ENCODE measurements at regions not wholly inside any gene's neighbourhood (a gene's known extent, or its start where the extent isn't known, plus 50 kb on each side); places are given as distances from the start of the nearest gene placed in this dataset.

DNA sequence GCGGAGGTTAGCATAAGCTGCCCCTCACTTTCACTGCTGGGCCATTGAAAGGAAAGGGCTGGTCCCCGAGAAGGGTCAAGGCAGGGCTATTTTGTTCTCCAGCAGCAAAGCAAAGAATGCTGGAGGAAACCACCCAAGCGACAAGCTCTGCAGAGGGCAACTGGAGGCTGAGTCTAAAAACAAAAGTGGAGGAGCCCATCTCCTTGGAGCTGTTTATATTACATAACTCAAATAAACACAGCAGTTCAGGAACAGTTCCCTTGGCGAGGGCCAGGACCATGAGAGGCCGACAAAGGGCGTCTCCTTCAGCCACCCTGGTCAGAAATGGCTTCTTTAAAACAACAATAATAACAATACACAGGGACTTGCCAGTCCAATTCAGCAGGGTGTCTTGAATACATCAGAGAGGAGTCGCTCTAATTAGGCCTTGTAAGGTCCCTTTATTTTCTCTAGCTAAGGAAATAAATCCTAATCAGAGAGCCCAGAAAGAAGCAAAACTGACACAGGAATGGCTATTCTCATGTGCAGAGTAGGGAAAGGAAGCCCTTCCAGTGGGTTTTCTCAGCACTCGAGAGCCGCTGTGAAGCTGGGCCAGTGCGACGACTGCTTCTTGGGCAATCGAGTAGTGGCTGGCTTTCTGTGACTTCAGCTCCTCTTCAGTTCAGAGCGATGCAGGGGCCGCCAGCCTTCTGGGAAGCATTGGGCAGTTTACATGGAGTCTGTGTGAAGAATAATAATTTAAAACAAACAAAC, 57.0 kb upstream of the TARBP1 start:
- DNase-seq, result no peak

DNA sequence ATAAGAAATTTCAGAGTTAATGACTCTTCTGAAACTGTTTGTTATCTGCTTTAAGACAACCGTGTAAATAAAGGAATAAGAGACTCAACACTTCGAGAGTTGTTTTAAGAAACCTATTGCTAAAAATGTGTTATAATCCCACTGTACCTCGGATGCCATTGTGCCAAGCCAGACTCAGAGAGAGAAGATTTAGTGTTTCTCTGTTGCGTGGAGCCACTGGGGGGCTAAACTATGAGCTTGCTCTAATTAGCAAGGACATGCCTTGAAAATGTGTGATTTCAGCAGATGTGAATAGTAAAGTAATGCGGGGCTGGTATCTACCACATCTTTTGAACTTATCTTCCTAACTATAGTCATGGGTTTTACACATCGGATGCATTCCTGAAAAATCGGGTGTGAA, 56.2 kb upstream of the TARBP1 start:
- DNase-seq, result no peak

DNA sequence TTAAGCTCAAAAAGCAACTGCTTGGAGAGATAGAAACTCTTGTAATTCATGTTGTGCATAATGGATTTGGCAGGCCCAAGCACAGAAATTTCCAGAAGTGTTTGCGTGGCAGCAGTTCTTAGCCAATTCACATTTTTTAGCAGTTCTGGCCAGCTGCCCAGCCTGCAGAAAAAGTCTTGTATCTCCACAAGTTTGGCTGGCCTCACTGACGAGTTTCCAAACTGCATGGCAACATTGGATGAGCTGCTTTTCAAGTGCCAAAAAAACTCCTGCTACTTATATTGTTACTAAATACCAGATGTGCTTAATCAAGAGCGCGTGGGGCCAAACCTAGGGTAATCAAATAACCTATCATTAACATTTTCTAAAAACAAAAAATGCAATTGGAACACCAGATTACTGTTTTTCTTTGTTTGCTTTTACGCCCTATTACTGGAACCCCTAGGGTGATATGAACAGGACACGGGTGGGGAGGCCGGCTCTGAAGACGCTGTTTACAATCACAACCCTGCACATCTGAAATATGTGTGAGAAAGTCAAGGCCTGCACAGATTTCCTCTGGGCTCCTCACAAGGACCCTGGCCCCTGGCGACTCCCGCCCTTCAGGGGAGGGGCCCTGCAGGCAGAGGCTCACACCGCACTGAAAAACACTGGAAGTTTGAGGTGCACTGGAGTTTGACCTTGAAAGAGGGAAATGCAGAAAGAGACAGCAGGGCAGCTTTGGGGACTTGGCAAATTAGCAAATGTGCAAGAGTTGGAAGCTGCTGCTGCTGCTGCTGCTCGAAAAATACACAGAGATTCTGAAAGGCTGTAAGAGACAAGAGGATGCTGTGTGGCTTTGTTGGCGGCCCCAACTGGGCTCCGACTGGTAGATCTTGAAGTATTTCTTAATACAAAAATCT, 55.2 kb upstream of the TARBP1 start:
- DNase-seq, result peak; percentile 35

DNA sequence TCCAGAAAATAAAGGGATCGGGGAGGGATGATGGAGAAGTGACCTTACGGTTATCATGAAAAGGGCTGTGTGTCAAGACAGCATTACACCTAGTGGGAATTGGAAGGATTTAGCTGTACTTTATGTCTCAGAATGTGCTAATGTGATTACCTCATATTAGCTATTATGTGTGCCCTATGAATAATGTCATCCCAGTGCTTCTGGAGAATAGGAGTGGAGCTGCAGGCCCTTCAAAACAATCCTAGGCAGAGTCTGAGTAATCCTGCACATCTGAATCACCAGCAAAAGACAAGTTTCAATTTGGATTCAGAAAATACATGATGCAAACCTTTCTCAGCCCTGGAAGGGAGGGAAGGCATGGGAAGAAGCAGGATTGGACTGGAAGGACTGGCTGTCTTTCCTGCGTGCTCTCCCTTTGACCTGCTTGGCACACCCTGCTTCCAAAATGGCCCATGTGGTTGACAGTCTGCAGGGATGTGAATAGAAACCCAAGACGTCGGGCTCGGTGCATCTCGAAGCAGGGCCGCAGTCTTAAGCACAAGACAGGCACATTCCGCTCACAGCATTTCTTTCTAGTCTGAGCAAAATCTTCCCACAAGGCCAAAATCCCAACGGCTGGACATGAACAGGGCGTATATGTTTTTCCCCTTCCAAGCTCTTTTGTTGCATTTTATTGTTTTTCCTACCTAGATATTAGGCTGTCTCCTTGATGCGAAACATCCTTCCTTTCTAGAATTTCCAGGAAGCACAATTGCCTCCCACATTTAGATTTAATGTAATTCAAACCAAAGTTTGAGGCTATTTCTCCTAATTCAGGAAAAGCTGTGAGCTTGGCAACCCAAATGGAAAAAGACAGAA, 54.3 kb upstream of the TARBP1 start:
- DNase-seq, result no peak

DNA sequence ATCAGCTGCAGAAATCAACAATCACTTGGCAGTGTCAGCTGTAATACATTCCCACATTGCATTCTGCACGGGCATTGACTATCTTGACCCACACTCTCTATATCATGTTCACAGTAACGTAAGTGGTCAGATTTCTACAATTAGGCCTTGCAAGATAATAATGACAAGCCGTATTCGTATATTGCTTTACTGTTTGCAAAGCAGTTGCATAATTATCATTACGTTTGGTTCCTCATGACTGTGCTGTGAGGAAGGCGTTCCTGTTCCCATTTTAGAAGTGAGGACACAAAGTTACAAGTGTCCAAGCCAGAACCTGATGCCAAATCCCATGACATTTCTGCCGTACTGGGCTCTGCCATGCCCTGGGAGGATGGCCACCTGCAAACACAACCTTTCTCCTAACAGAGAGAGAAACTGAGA, 53.5 kb upstream of the TARBP1 start:
- no peak for DNase-seq

DNA sequence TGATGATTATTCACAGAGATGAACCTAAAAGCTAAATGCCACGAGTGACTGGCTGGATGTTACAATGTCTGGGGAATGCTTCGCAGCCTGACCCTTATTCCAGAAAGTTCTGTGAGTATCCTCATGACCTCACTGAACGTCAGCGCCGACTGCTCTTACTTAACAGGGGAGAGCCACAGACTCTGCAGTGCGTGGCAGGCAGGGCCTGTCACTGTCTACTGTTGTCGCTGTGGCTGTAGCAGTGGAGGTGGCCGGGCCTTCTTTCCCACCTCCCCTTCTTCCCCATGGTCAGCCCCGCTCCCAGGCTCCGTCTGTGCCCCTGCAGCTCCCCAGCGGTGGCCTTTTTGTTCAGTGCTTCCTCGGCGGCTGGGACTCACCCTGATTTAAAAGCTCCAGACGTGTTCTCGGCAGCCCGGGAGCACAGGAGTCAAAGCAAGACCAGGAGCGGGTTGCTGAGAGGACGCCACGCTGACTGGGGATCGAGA, 52.2 kb upstream of the TARBP1 start:
- DNase-seq, result no peak

DNA sequence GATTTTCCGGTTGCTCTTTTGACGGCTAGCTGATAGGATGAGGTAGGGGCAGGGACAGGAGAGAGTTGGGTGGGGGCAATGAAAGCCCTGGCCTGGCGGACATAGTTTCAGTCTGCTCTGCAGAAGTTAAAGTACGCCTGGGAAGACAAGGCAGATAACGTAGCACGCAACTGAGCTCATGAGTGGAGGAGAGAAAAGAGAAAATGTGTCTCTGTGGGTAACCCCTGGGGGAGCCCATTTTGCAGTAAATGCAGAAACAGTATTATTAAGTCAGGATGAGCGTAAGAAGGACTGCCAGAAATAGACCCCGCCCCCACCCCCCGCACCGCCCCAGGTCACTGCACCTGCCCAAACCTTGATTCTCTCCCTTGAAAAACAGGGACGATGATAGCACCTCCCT, 51.7 kb upstream of the TARBP1 start:
- DNase-seq, result no peak

DNA sequence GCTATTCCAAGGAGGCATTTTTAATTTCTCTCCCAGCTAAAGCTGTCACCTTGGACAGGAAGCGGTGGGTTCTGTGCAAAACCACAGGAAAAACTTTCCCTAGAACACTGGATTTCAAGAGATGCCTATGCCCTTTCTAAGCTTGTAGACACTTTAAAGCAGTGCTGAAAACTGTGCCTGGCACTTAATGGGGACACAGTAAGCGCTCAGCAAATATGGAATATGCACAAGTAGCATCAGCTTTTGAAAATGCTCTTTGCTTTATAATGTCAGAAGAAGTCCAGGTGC, 50.9 kb upstream of the TARBP1 start:
- DNase-seq, result no peak

DNA sequence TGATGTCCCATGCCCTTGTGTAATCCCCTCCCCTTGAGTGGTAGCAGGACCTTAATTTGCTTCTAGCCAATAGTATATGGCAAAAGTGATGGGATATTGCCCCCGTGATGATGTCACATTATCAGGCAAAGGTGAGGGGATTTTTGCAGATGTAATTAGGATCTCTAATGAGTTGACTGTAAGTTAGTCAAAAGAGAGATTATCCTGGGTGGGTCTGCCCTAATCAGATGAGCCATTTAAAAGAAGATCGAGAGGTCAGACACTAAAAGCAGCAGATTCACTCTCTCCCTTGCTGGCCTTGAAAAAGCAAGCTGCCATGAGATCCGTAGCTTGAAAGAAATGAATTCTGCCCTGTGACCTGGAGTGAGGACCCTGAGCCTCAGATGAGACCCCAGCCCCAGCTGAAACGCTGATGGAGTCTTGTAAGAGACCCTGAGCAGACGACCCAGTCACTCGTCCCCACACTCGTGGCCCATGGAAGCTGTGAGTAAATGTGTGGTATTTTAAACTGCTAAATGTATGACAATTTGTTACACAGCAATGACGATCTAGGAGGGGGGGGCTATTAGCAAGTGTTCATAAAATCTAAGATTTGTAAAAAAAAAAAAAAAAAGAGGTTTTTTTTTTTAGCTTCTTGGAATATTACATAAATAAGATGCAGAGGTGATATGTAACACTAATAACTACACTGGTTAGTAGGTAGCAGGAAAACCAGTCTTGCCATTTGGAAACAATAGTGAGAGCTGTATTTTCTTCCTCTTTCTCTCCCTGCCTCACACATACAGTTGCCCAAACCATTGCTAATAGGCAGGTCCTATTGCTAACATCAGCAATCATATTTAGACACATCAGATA, 50.3 kb upstream of the TARBP1 start:
- no peak for DNase-seq

Measured in NCI-H2227 treated with DMSO at 0.1 percent for 48 hours (cell line).